H1 (cell line): ENCODE measurements at regions not wholly inside any gene's neighbourhood (a gene's known extent, or its start where the extent isn't known, plus 50 kb on each side); places are given as distances from the start of the nearest gene placed in this dataset.

Experiments used
- RNF2 ChIP-seq: fragments of 200-900, 300-1000 bp; sonication (generic); IDR thresholded peaks from 2 replicates; pipeline ENCODE4 v1.7.1; 2016; ENCODE audit warnings: borderline replicate concordance, low read depth, mild to moderate bottlenecking, antibody characterized with exemption, low read length; ENCODE audit not compliant: poor library complexity, severe bottlenecking; ENCODE audit errors: missing control alignments

- no peak for TF ChIP-seq RNF2
Observed at GRCh38 chr4:180695851-180696250, 1547.4 kb upstream of the TENM3 start (continued).
